Keratinocyte (primary cell): ENCODE measurements at regions not wholly inside any gene's neighbourhood (a gene's known extent, or its start where the extent isn't known, plus 50 kb on each side); places are given as distances from the start of the nearest gene placed in this dataset.
"Not testable (repeated sequence)": the region's sequence is repeated elsewhere in the genome, so short reads cannot be mapped to it uniquely, and the experiment has no call there.

Experiments used
- DNase-seq: peaks from one replicate; pipeline ENCODE4 v3.0.0-alpha.2; 2011; ENCODE audit warnings: low read depth, missing footprints, low spot score
- FAIRE-seq: peaks from 2 replicates; lab custom pipeline; 2011; peaks lifted over from hg19 to GRCh38; lab: Jason Lieb, UNC
- H2AFZ ChIP-seq: 2 replicates; pipeline ENCODE4 v1.6.0; 2012; ENCODE audit warnings: low read length, control low read depth, inconsistent platforms; ENCODE audit not compliant: control insufficient read depth
- H3K27ac ChIP-seq: 2 replicates; pipeline ENCODE4 v1.5.1; 2011; ENCODE audit warnings: low read length; ENCODE audit not compliant: control insufficient read depth, insufficient read depth
- H3K27me3 ChIP-seq: 3 replicates; pipeline ENCODE4 v1.6.0; 2011; ENCODE audit warnings: low read length; ENCODE audit not compliant: control insufficient read depth, insufficient read depth; ENCODE audit errors: extremely low read depth
- H3K36me3 ChIP-seq, 2 experiments: 2 replicates in 1 of 2; 3 replicates in 1 of 2; pipeline ENCODE4 v1.5.1; 2011; ENCODE audit warnings: low read length in 2 of 2, mild to moderate bottlenecking in 1 of 2; ENCODE audit not compliant: control insufficient read depth in 2 of 2, insufficient read depth in 2 of 2; ENCODE audit errors: extremely low read depth in 1 of 2
- H3K4me1 ChIP-seq: 3 replicates; pipeline ENCODE4 v1.5.1; 2011; ENCODE audit warnings: low read length; ENCODE audit not compliant: control insufficient read depth, insufficient read depth; ENCODE audit errors: extremely low read depth
- H3K4me2 ChIP-seq: 3 replicates; pipeline ENCODE4 v1.6.0; 2011; ENCODE audit warnings: low read depth, low read length; ENCODE audit not compliant: control insufficient read depth, insufficient read depth; ENCODE audit errors: extremely low read depth
- H3K4me3 ChIP-seq, 3 experiments: fragments of 200-600 bp in 1 of 3; sonication (generic) in 1 of 3; 2 replicates in 2 of 3; 3 replicates in 1 of 3; pipeline ENCODE4 v1.5.1; 2011 to 2016; ENCODE audit warnings: low read length in 3 of 3, mild to moderate bottlenecking in 3 of 3, control low read depth in 2 of 3, inconsistent platforms in 1 of 3, low read depth in 1 of 3, mixed read lengths in 1 of 3, mixed run types in 1 of 3, moderate library complexity in 1 of 3; ENCODE audit not compliant: control insufficient read depth in 2 of 3, insufficient read depth in 2 of 3; ENCODE audit errors: extremely low read depth in 1 of 3
- H3K79me2 ChIP-seq: 2 replicates; pipeline ENCODE4 v1.6.0; 2012; ENCODE audit warnings: low read length; ENCODE audit not compliant: control insufficient read depth, insufficient read depth
- H3K9ac ChIP-seq: 3 replicates; pipeline ENCODE4 v1.6.0; 2011; ENCODE audit warnings: low read length; ENCODE audit not compliant: control insufficient read depth, insufficient read depth; ENCODE audit errors: extremely low read depth
- H3K9me1 ChIP-seq: 3 replicates; pipeline ENCODE4 v1.6.0; 2011; ENCODE audit warnings: low read length; ENCODE audit not compliant: control insufficient read depth, insufficient read depth; ENCODE audit errors: extremely low read depth
- H3K9me3 ChIP-seq: 2 replicates; pipeline ENCODE4 v1.5.1; 2012; ENCODE audit warnings: low read depth, low read length; ENCODE audit not compliant: control insufficient read depth
- H4K20me1 ChIP-seq: 3 replicates; pipeline ENCODE4 v1.6.0; 2011; ENCODE audit warnings: low read length; ENCODE audit not compliant: control insufficient read depth, insufficient read depth; ENCODE audit errors: extremely low read depth
- EZH2 ChIP-seq: IDR thresholded peaks from one replicate; pipeline ENCODE4 v1.6.1; 2012; ENCODE audit warnings: inconsistent platforms, mild to moderate bottlenecking, low read length, moderate library complexity
- dilution Hi-C: fragments of 300-500 bp; cut with MboI; formaldehyde crosslinking; loops from one replicate; pipeline ENCODE4 v1.7.0; 2020; ENCODE audit warnings: low sequenced_read_pairs; ENCODE audit not compliant: extremely low pct_ligation_motif_present
- TF ChIP-seq, protein P1 (sequence below), 3 experiments: IDR thresholded peaks in 1 of 3; conservative IDR thresholded peaks in 1 of 3; optimal IDR thresholded peaks in 1 of 3; 2 replicates in 2 of 3; 3 replicates in 1 of 3; pipeline versions ENCODE3 to v1.5.1; 2011; ENCODE audit warnings: low read length in 3 of 3, mild to moderate bottlenecking in 3 of 3, moderate library complexity in 2 of 3, control low read depth in 1 of 3, inconsistent platforms in 1 of 3; ENCODE audit not compliant: insufficient read depth in 2 of 3; ENCODE audit errors: extremely low read depth in 1 of 3

DNA sequence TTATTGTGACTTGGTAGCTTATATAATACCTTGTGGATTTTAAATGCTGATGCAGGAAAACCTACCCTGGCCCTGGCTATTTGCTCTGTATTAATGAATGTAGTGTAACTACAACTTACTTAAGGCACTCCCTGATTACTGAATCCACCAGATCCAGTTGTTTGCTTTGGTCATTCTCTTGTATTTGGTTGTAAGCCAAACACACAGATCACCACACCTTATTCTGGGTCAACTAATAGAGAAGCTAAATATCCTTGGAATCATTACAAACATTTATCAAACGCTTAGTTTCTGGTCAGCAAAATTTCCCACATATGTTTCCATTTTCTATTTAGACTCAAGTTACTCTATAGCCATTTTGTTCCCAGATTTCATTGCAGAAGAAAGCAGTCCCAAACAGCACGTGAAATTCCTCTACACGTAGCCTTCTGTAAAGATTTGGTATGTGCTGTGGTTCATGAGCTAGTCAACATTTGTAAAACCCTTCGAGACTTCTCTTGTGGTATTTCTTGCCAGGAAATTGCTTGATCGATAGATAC is 322.6 kb downstream of the MEX3B start:
- no peak for TF ChIP-seq EZH2
- TF ChIP-seq, protein P1, sequence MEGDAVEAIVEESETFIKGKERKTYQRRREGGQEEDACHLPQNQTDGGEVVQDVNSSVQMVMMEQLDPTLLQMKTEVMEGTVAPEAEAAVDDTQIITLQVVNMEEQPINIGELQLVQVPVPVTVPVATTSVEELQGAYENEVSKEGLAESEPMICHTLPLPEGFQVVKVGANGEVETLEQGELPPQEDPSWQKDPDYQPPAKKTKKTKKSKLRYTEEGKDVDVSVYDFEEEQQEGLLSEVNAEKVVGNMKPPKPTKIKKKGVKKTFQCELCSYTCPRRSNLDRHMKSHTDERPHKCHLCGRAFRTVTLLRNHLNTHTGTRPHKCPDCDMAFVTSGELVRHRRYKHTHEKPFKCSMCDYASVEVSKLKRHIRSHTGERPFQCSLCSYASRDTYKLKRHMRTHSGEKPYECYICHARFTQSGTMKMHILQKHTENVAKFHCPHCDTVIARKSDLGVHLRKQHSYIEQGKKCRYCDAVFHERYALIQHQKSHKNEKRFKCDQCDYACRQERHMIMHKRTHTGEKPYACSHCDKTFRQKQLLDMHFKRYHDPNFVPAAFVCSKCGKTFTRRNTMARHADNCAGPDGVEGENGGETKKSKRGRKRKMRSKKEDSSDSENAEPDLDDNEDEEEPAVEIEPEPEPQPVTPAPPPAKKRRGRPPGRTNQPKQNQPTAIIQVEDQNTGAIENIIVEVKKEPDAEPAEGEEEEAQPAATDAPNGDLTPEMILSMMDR (optimal IDR thresholded peaks at IDR 0.05 in 1 of 3, IDR thresholded peaks at IDR 0.05 in 1 of 3, conservative IDR thresholded peaks at IDR 0.05 in 1 of 3; ENCODE audit: extremely low read depth in 1 of 3, insufficient read depth in 2 of 3, low read length in 3 of 3): no peak
- no peaks in the 10 kb centered on the region for H3K4me1 ChIP-seq
- no peak overlapping the region for H2AFZ ChIP-seq
- no peak for DNase-seq
- no peaks in the 10 kb centered on the region for H3K27me3 ChIP-seq
- H3K79me2 ChIP-seq: no peaks in the 10 kb centered on the region
- no peak overlapping the region for H3K27ac ChIP-seq
- H3K9ac ChIP-seq: no peak overlapping the region
- H3K9me1 ChIP-seq: no peaks in the 10 kb centered on the region
- no peaks in the 10 kb centered on the region for H4K20me1 ChIP-seq
- no peak overlapping the region for H3K4me2 ChIP-seq
- H3K4me3 ChIP-seq: no peak overlapping the region
- no peaks in the 10 kb centered on the region for H3K9me3 ChIP-seq
- no peaks in the 10 kb centered on the region for H3K36me3 ChIP-seq
- dilution Hi-C loops: no loop called here
- FAIRE-seq: no peak

GRCh38 chr15:81716468-81716867 is 329.4 kb downstream of the MEX3B start:
- dilution Hi-C loops, H3K27ac ChIP-seq, H3K9ac ChIP-seq, H3K79me2 ChIP-seq, H2AFZ ChIP-seq, H3K4me3 ChIP-seq, H3K4me2 ChIP-seq, H3K36me3 ChIP-seq, H3K27me3 ChIP-seq, FAIRE-seq, H3K4me1 ChIP-seq, H3K9me3 ChIP-seq, H4K20me1 ChIP-seq, DNase-seq, H3K9me1 ChIP-seq: not testable (repeated sequence)

DNA sequence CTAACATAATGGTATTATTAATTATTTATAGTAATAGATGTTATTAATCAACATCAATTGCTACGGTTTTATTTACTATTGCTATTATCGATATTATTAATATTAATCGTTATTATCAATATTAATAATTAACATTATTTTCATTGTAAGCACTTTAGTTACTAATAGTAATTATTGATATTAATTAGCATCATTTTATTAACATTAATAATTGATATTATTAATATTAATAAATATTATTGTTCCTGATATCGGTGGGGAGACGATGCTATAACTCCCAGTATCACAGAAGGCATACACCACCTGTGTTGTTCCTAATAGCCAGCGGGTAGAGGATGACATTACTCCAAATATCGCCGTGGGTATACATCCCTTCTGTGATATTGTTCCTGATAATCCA is 335.5 kb downstream of the MEX3B start:
- FAIRE-seq (no peak), DNase-seq (no peak)
- H4K20me1 ChIP-seq: no peaks in the 10 kb centered on the region
- no peak overlapping the region for H3K4me2 ChIP-seq
- no peaks in the 10 kb centered on the region for H3K9me1 ChIP-seq
- H3K27ac ChIP-seq: no peak overlapping the region
- no peak overlapping the region for H2AFZ ChIP-seq
- no peaks in the 10 kb centered on the region for H3K9me3 ChIP-seq
- TF ChIP-seq, protein P1 (optimal IDR thresholded peaks at IDR 0.05 in 1 of 3, IDR thresholded peaks at IDR 0.05 in 1 of 3, conservative IDR thresholded peaks at IDR 0.05 in 1 of 3; ENCODE audit: extremely low read depth in 1 of 3, insufficient read depth in 2 of 3, low read length in 3 of 3): no peak
- no peak for TF ChIP-seq EZH2
- H3K4me1 ChIP-seq: no peaks in the 10 kb centered on the region
- H3K9ac ChIP-seq: no peak overlapping the region
- dilution Hi-C loops: no loop called here
- no peaks in the 10 kb centered on the region for H3K79me2 ChIP-seq
- no peak overlapping the region for H3K4me3 ChIP-seq
- H3K36me3 ChIP-seq: no peaks in the 10 kb centered on the region
- H3K27me3 ChIP-seq: no peaks in the 10 kb centered on the region

DNA sequence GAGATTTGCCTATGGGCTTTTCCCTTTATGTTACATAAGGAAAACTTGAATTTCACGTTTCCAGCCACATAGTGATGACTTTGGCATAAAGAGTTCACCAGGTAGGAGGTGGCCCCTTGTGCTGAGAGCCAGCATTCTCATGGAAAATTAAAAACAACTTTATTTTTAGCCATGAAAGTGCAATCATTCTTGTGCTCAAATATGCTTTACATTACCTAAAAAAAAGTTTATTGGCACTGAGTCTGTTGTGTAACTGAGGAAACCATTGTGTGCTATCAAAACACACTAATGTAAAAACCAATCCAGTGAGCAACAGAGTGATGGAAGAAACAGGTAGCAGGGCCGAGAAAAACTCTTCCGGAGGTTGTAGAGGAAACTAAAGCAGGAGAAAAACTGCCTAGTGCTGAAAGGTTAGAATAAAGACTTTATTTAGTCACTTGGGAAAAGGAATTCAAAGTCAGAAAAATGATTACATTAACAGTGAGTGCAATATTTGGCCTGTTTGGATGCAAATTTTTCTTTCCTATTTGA is 332.9 kb upstream of the TMC3 start:
- H3K27me3 ChIP-seq, DNase-seq, H3K9me3 ChIP-seq, H2AFZ ChIP-seq, H3K4me1 ChIP-seq, H3K9ac ChIP-seq, dilution Hi-C loops, H3K36me3 ChIP-seq, H4K20me1 ChIP-seq, H3K9me1 ChIP-seq, H3K79me2 ChIP-seq, H3K4me3 ChIP-seq, H3K27ac ChIP-seq, FAIRE-seq, H3K4me2 ChIP-seq: not testable (repeated sequence)
